NCI-H146 (cell line): ENCODE measurements at regions not wholly inside any gene's neighbourhood (a gene's known extent, or its start where the extent isn't known, plus 50 kb on each side); places are given as distances from the start of the nearest gene placed in this dataset.

Experiments used
- DNase-seq: peaks from one replicate; lab custom pipeline; 2025; lab: John Stamatoyannopoulos, UW

GRCh38 chr13:63209330-63210017 lies 1793.8 kb upstream of the PCDH20 start:
- no peak for DNase-seq

- DNase-seq = no peak
These were observed 1793.2 kb upstream of the PCDH20 start for GRCh38 chr13:63208826-63209225.

GRCh38 chr13:63206461-63206860 lies 1790.8 kb upstream of the PCDH20 start:
- DNase-seq = no peak

- no peak for DNase-seq
These were observed 1785.8 kb upstream of the PCDH20 start for GRCh38 chr13:63201493-63201892.

GRCh38 chr13:63199508-63199907 lies 1783.9 kb upstream of the PCDH20 start:
- DNase-seq = no peak

GRCh38 chr13:63198071-63198470 lies 1782.4 kb upstream of the PCDH20 start:
- DNase-seq = no peak

- no peak for DNase-seq
These were observed 1780.1 kb upstream of the PCDH20 start for GRCh38 chr13:63195726-63196125.

- no peak for DNase-seq
These were observed 1775.1 kb upstream of the PCDH20 start for GRCh38 chr13:63190742-63191141.

GRCh38 chr13:63190219-63190618 lies 1774.6 kb upstream of the PCDH20 start:
- DNase-seq = peak; percentile 78

- no peak for DNase-seq
These were observed 1774.1 kb upstream of the PCDH20 start for GRCh38 chr13:63189712-63190111.

- no peak for DNase-seq
These were observed 1769.0 kb upstream of the PCDH20 start for GRCh38 chr13:63184693-63185092.

- DNase-seq = no peak
These were observed 1759.9 kb upstream of the PCDH20 start for GRCh38 chr13:63175536-63175935.

- DNase-seq = no peak
These were observed 1752.2 kb upstream of the PCDH20 start for GRCh38 chr13:63167699-63168337.

- DNase-seq = no peak
These were observed 1750.7 kb upstream of the PCDH20 start for GRCh38 chr13:63166345-63166744.

- DNase-seq = no peak
These were observed 1748.3 kb upstream of the PCDH20 start for GRCh38 chr13:63163903-63164302.

GRCh38 chr13:63161219-63161618 lies 1745.6 kb upstream of the PCDH20 start:
- DNase-seq = no peak

GRCh38 chr13:63156816-63157215 lies 1741.2 kb upstream of the PCDH20 start:
- no peak for DNase-seq

GRCh38 chr13:63149375-63149774 lies 1733.7 kb upstream of the PCDH20 start:
- DNase-seq = no peak

GRCh38 chr13:63139277-63139676 lies 1723.6 kb upstream of the PCDH20 start:
- DNase-seq = no peak

- no peak for DNase-seq
These were observed 1714.3 kb upstream of the PCDH20 start for GRCh38 chr13:63129995-63130394.

GRCh38 chr13:63128716-63129115 lies 1713.1 kb upstream of the PCDH20 start:
- no peak for DNase-seq

- no peak for DNase-seq
These were observed 1709.2 kb upstream of the PCDH20 start for GRCh38 chr13:63124863-63125262.

GRCh38 chr13:63120883-63121282 lies 1705.2 kb upstream of the PCDH20 start:
- DNase-seq = no peak

GRCh38 chr13:63117710-63118109 lies 1702.1 kb upstream of the PCDH20 start:
- DNase-seq = no peak
